ENCODE measurements at regions not wholly inside any gene's neighbourhood (a gene's known extent, or its start where the extent isn't known, plus 50 kb on each side); places are given as distances from the start of the nearest gene placed in this dataset.

DNA sequence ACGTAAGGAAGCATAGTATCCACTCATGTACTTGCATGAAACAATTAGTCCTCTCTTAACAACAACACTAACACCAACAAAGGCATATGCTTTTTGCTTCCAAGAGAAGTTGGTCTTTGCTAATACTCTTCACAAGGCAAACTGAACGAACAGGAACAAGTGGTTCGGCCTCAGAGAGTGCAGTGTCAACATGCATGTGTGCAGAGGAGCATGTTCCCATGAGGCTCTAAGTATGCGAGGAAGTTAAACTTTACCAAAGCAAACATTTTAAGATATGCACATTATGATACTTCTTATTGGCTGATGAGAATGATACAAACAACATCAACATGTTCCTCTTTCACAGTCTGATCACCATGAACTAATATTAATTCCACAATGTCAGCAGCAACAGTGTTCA lies 285.3 kb upstream of the IRX5 start:
- Histone ChIP-seq H3K36me3 (ENCODE audit: control insufficient read depth, insufficient read depth, low read length) (no peaks in the 10 kb centered on the region), H3K27me3 (ENCODE audit: control insufficient read depth, insufficient read depth, low read length, poor library complexity, severe bottlenecking) (no peaks in the 10 kb centered on the region), H3K4me3 (ENCODE audit: insufficient read depth, low read depth, low read length) (no peak overlapping the region), H3K4me1 (ENCODE audit: control insufficient read depth, insufficient read depth, low read length) (peaks cover 17% of the 10 kb centered on the region), H3K27ac (ENCODE audit: insufficient read depth, low read depth, low read length, poor library complexity, severe bottlenecking) (no peak overlapping the region), H3K9me3 (ENCODE audit: control insufficient read depth, low read length) (no peaks in the 10 kb centered on the region)
- 94 to 96% methylated on average over 4 of the region's 4 CpGs for WGBS, 2 experiments

GRCh38 chr16:54636221-54636793 lies 294.4 kb upstream of the IRX5 start:
- Histone ChIP-seq H3K4me1 (ENCODE audit: control insufficient read depth, insufficient read depth, low read length) (peaks cover 8% of the 10 kb centered on the region), H3K4me3 (ENCODE audit: insufficient read depth, low read depth, low read length) (no peak overlapping the region), H3K36me3 (ENCODE audit: control insufficient read depth, insufficient read depth, low read length) (no peaks in the 10 kb centered on the region), H3K27ac (ENCODE audit: insufficient read depth, low read depth, low read length, poor library complexity, severe bottlenecking) (no peak overlapping the region), H3K27me3 (ENCODE audit: control insufficient read depth, insufficient read depth, low read length, poor library complexity, severe bottlenecking) (no peaks in the 10 kb centered on the region), H3K9me3 (ENCODE audit: control insufficient read depth, low read length) (no peaks in the 10 kb centered on the region)
- WGBS, 2 experiments, result 93 to 94% methylated on average over 10 of the region's 10 CpGs

DNA sequence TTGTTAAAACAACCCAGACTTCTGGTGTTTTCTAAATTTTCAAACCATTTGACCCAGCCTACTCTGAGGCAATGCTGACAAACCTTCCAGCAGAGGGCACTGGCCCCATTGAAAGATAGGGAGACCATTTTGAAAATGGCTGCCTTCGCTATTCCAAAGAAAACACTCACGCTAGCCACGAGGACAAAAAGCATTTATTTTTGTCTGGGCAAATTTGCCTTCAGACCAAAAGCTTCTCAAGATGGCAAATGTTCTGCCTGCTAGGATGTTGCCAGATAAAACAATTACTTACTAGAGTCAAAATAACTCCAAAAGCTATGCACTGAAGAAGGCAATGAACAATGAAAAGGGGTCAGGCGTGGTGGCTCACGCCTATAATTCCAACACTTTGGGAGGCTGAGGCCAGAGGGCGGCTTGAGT lies 296.7 kb upstream of the IRX5 start:
- H3K4me1 ChIP-seq (ENCODE audit: control insufficient read depth, insufficient read depth, low read length), result peaks cover 8% of the 10 kb centered on the region
- 83 to 86% methylated on average over 6 of the region's 6 CpGs for WGBS, 2 experiments
- no peaks in the 10 kb centered on the region for H3K9me3 ChIP-seq (ENCODE audit: control insufficient read depth, low read length)

GRCh38 chr16:54632322-54633220 lies 298.1 kb upstream of the IRX5 start:
- H3K4me1 ChIP-seq (ENCODE audit: control insufficient read depth, insufficient read depth, low read length), result peaks cover 8% of the 10 kb centered on the region
- H3K4me3 ChIP-seq (ENCODE audit: insufficient read depth, low read depth, low read length), result no peak overlapping the region
- 78 to 79% methylated on average over 13 of the region's 13 CpGs for WGBS, 2 experiments
- no peaks in the 10 kb centered on the region for H3K27me3 ChIP-seq (ENCODE audit: control insufficient read depth, insufficient read depth, low read length, poor library complexity, severe bottlenecking)
- no peaks in the 10 kb centered on the region for H3K36me3 ChIP-seq (ENCODE audit: control insufficient read depth, insufficient read depth, low read length)
- no peaks in the 10 kb centered on the region for H3K9me3 ChIP-seq (ENCODE audit: control insufficient read depth, low read length)
- H3K27ac ChIP-seq (ENCODE audit: insufficient read depth, low read depth, low read length, poor library complexity, severe bottlenecking), result no peak overlapping the region

More for the DNA sequence above, 296.7 kb upstream of the IRX5 start:
- no peaks in the 10 kb centered on the region for H3K36me3 ChIP-seq (ENCODE audit: control insufficient read depth, insufficient read depth, low read length)
- no peak overlapping the region for H3K4me3 ChIP-seq (ENCODE audit: insufficient read depth, low read depth, low read length)
- no peaks in the 10 kb centered on the region for H3K27me3 ChIP-seq (ENCODE audit: control insufficient read depth, insufficient read depth, low read length, poor library complexity, severe bottlenecking)
- H3K27ac ChIP-seq (ENCODE audit: insufficient read depth, low read depth, low read length, poor library complexity, severe bottlenecking), result no peak overlapping the region

DNA sequence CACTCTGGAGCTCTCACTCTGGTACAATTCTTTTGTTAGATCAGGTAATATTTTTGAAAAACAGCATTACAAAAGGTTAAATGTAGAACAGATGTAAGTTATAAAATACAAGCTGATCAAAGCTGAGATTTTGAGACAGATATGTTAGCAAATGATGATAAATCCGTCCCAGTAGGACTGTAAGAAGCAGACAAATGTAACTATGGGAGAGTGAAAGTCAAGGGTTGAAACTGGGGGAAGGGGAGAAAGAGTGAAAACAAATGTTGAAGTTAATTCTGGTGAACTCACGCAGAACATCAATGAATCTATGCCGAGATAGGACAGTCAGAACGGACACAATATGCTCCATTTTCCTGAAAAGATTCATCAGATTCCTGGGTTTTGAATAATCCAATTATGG lies 298.9 kb upstream of the IRX5 start:
- H3K27ac ChIP-seq (ENCODE audit: insufficient read depth, low read depth, low read length, poor library complexity, severe bottlenecking), result no peak overlapping the region
- H3K36me3 ChIP-seq (ENCODE audit: control insufficient read depth, insufficient read depth, low read length), result no peaks in the 10 kb centered on the region
- no peaks in the 10 kb centered on the region for H3K9me3 ChIP-seq (ENCODE audit: control insufficient read depth, low read length)
- peaks cover 8% of the 10 kb centered on the region for H3K4me1 ChIP-seq (ENCODE audit: control insufficient read depth, insufficient read depth, low read length)
- no peaks in the 10 kb centered on the region for H3K27me3 ChIP-seq (ENCODE audit: control insufficient read depth, insufficient read depth, low read length, poor library complexity, severe bottlenecking)
- WGBS, 2 experiments, result 86% methylated on average over 4 of the region's 4 CpGs
- H3K4me3 ChIP-seq (ENCODE audit: insufficient read depth, low read depth, low read length), result no peak overlapping the region

- Histone ChIP-seq H3K4me3 (ENCODE audit: insufficient read depth, low read depth, low read length) (no peak overlapping the region), H3K9me3 (ENCODE audit: control insufficient read depth, low read length) (no peaks in the 10 kb centered on the region)
- WGBS, 2 experiments, result 95 to 98% methylated on average over 4 of the region's 4 CpGs
Measured at GRCh38 chr16:54630284-54630967, 300.2 kb upstream of the IRX5 start.

GRCh38 chr16:54628796-54629625 lies 301.7 kb upstream of the IRX5 start:
- H3K27me3 ChIP-seq (ENCODE audit: control insufficient read depth, insufficient read depth, low read length, poor library complexity, severe bottlenecking), result no peaks in the 10 kb centered on the region
- H3K4me3 ChIP-seq (ENCODE audit: insufficient read depth, low read depth, low read length), result no peak overlapping the region
- H3K27ac ChIP-seq (ENCODE audit: insufficient read depth, low read depth, low read length, poor library complexity, severe bottlenecking), result no peak overlapping the region
- no peaks in the 10 kb centered on the region for H3K36me3 ChIP-seq (ENCODE audit: control insufficient read depth, insufficient read depth, low read length)
- H3K4me1 ChIP-seq (ENCODE audit: control insufficient read depth, insufficient read depth, low read length), result peaks cover 8% of the 10 kb centered on the region
- 93% methylated on average over 17 of the region's 17 CpGs for WGBS, 2 experiments
- H3K9me3 ChIP-seq (ENCODE audit: control insufficient read depth, low read length), result no peaks in the 10 kb centered on the region

More at GRCh38 chr16:54630284-54630967, 300.2 kb upstream of the IRX5 start:
- Histone ChIP-seq H3K27ac (ENCODE audit: insufficient read depth, low read depth, low read length, poor library complexity, severe bottlenecking) (no peak overlapping the region), H3K4me1 (ENCODE audit: control insufficient read depth, insufficient read depth, low read length) (peaks cover 8% of the 10 kb centered on the region), H3K27me3 (ENCODE audit: control insufficient read depth, insufficient read depth, low read length, poor library complexity, severe bottlenecking) (no peaks in the 10 kb centered on the region), H3K36me3 (ENCODE audit: control insufficient read depth, insufficient read depth, low read length) (no peaks in the 10 kb centered on the region)

GRCh38 chr16:54627616-54628015 lies 303.0 kb upstream of the IRX5 start:
- H3K36me3 ChIP-seq (ENCODE audit: control insufficient read depth, insufficient read depth, low read length), result no peaks in the 10 kb centered on the region
- peaks cover 4% of the 10 kb centered on the region for H3K4me1 ChIP-seq (ENCODE audit: control insufficient read depth, insufficient read depth, low read length)
- no peak overlapping the region for H3K4me3 ChIP-seq (ENCODE audit: insufficient read depth, low read depth, low read length)
- H3K27ac ChIP-seq (ENCODE audit: insufficient read depth, low read depth, low read length, poor library complexity, severe bottlenecking), result no peak overlapping the region
- H3K27me3 ChIP-seq (ENCODE audit: control insufficient read depth, insufficient read depth, low read length, poor library complexity, severe bottlenecking), result no peaks in the 10 kb centered on the region
- whole genome bisulfite sequencing, 2 experiments, result 91 to 95% methylated on average over 4 of the region's 4 CpGs
- no peaks in the 10 kb centered on the region for H3K9me3 ChIP-seq (ENCODE audit: control insufficient read depth, low read length)

- 94 to 96% methylated on average over 7 of the region's 7 CpGs for WGBS, 2 experiments
- Histone ChIP-seq H3K9me3 (ENCODE audit: control insufficient read depth, low read length) (no peaks in the 10 kb centered on the region), H3K27me3 (ENCODE audit: control insufficient read depth, insufficient read depth, low read length, poor library complexity, severe bottlenecking) (no peaks in the 10 kb centered on the region), H3K36me3 (ENCODE audit: control insufficient read depth, insufficient read depth, low read length) (no peaks in the 10 kb centered on the region), H3K4me1 (ENCODE audit: control insufficient read depth, insufficient read depth, low read length) (no peaks in the 10 kb centered on the region), H3K27ac (ENCODE audit: insufficient read depth, low read depth, low read length, poor library complexity, severe bottlenecking) (no peak overlapping the region), H3K4me3 (ENCODE audit: insufficient read depth, low read depth, low read length) (no peak overlapping the region)
Measured at GRCh38 chr16:54623636-54624035, 307.0 kb upstream of the IRX5 start.

All from ectodermal cell (in vitro differentiated cells).